Calu3 (cell line): ENCODE measurements at regions not wholly inside any gene's neighbourhood (a gene's known extent, or its start where the extent isn't known, plus 50 kb on each side); places are given as distances from the start of the nearest gene placed in this dataset.

Experiments
- BruUV-seq: library from RNA; stranded (reverse); fragments of 400-500 nt; replicated peaks from 2 replicates; lab custom pipeline; 2021; lab: Mats Ljungman, UMichigan
- CTCF ChIA-PET: fragments of 300-600 bp; sonication (Branson Sonifier 250); formaldehyde crosslinking; loops from one replicate; lab custom pipeline; 2022; ENCODE audit warnings: antibody characterized with exemption; lab: Charles Lee
- DNase-seq: peaks from one replicate; pipeline ENCODE4 v3.0.0; 2022
- H3K27ac Mint-ChIP-seq: one replicate; pipeline ENCODE4 v1.8.0; 2022; ENCODE audit warnings: mixed read lengths; ENCODE audit not compliant: unreplicated experiment
- H3K27me3 Mint-ChIP-seq: one replicate; pipeline ENCODE4 v1.8.0; 2022; ENCODE audit warnings: mixed read lengths; ENCODE audit not compliant: unreplicated experiment
- H3K36me3 Mint-ChIP-seq: one replicate; pipeline ENCODE4 v1.8.0; 2022; ENCODE audit warnings: mild to moderate bottlenecking, moderate library complexity, mixed read lengths; ENCODE audit not compliant: insufficient read depth, unreplicated experiment
- H3K4me1 Mint-ChIP-seq: one replicate; pipeline ENCODE4 v1.8.0; 2022; ENCODE audit warnings: mild to moderate bottlenecking, low read depth, mixed read lengths; ENCODE audit not compliant: unreplicated experiment
- H3K4me3 Mint-ChIP-seq: one replicate; pipeline ENCODE4 v1.8.0; 2022; ENCODE audit warnings: mild to moderate bottlenecking, low read depth, moderate library complexity, mixed read lengths; ENCODE audit not compliant: unreplicated experiment
- H3K9me3 Mint-ChIP-seq: one replicate; pipeline ENCODE4 v1.8.0; 2022; ENCODE audit warnings: low read depth, mixed read lengths; ENCODE audit not compliant: unreplicated experiment
- CTCF ChIP-seq: fragments of 200-600 bp; IDR thresholded peaks from one replicate; pipeline ENCODE4 v1.8.0; 2022; ENCODE audit warnings: antibody characterized with exemption; ENCODE audit not compliant: unreplicated experiment
- intact Hi-C: fragments of 100-400 bp; cut with micrococcal nuclease; formaldehyde crosslinking; loops from one replicate; pipeline ENCODE4 v1.10.0; 2022; ENCODE audit not compliant: unreplicated experiment

- Mint-ChIP-seq H3K36me3 (no peaks in the 10 kb centered on the region), H3K9me3 (peaks cover 9% of the 10 kb centered on the region), H3K27me3 (no peaks in the 10 kb centered on the region), H3K4me1 (no peaks in the 10 kb centered on the region), H3K4me3 (no peak overlapping the region), H3K27ac (no peak overlapping the region)
- DNase-seq = no peak
- intact Hi-C loops = no loop called here
- CTCF ChIA-PET = interaction anchor here (0.6 kb wide), 1 partner anchor 18 kb away, joined by 7 read pairs; no protein-coding TSS in a partner anchor
- no peak for TF ChIP-seq CTCF
- no TSS peak for BruUV-seq
Observed at GRCh38 chrX:87391742-87392141, 125.9 kb upstream of the KLHL4 start.

- H3K27me3 Mint-ChIP-seq = no peaks in the 10 kb centered on the region
- no TSS peak for BruUV-seq
- intact Hi-C loops = no loop called here
- no peak overlapping the region for H3K4me3 Mint-ChIP-seq
- CTCF ChIA-PET = interaction anchor here (0.6 kb wide), 1 partner anchor 17 kb away, joined by 7 read pairs; no protein-coding TSS in a partner anchor
- no peak for TF ChIP-seq CTCF
- H3K9me3 Mint-ChIP-seq = peaks cover 9% of the 10 kb centered on the region
- H3K36me3 Mint-ChIP-seq = no peaks in the 10 kb centered on the region
- no peak overlapping the region for H3K27ac Mint-ChIP-seq
- H3K4me1 Mint-ChIP-seq = no peaks in the 10 kb centered on the region
- DNase-seq = no peak
Observed at GRCh38 chrX:87392369-87392768, 125.2 kb upstream of the KLHL4 start.

GRCh38 chrX:87397103-87397886, 120.3 kb upstream of the KLHL4 start:
- H3K4me1 Mint-ChIP-seq = no peaks in the 10 kb centered on the region
- intact Hi-C loops = no loop called here
- CTCF ChIA-PET = no interaction called here
- no peaks in the 10 kb centered on the region for H3K27me3 Mint-ChIP-seq
- no peak for DNase-seq
- no TSS peak for BruUV-seq
- peaks cover 15% of the 10 kb centered on the region for H3K9me3 Mint-ChIP-seq
- no peaks in the 10 kb centered on the region for H3K36me3 Mint-ChIP-seq
- no peak overlapping the region for H3K4me3 Mint-ChIP-seq
- no peak for TF ChIP-seq CTCF
- H3K27ac Mint-ChIP-seq = no peak overlapping the region

GRCh38 chrX:87402256-87402655, 115.3 kb upstream of the KLHL4 start:
- Mint-ChIP-seq H3K27ac (no peak overlapping the region), H3K9me3 (peaks cover 10% of the 10 kb centered on the region), H3K27me3 (no peaks in the 10 kb centered on the region), H3K4me1 (no peaks in the 10 kb centered on the region), H3K4me3 (no peak overlapping the region), H3K36me3 (no peaks in the 10 kb centered on the region)
- no peak for DNase-seq
- intact Hi-C loops = no loop called here
- no peak for TF ChIP-seq CTCF
- CTCF ChIA-PET = no interaction called here
- BruUV-seq = no TSS peak
